NCI-H1105 treated with DMSO at 0.1 percent for 48 hours (cell line): ENCODE measurements at regions not wholly inside any gene's neighbourhood (a gene's known extent, or its start where the extent isn't known, plus 50 kb on each side); places are given as distances from the start of the nearest gene placed in this dataset.
"Not testable (repeated sequence)": the region's sequence is repeated elsewhere in the genome, so short reads cannot be mapped to it uniquely, and the experiment has no call there.

Experiments
- DNase-seq: peaks from one replicate; lab custom pipeline; 2025; lab: John Stamatoyannopoulos, UW

GRCh38 chr13:33340631-33341030, 55.1 kb upstream of the STARD13 start:
- no peak for DNase-seq

- no peak for DNase-seq
These were observed 56.4 kb upstream of the STARD13 start for GRCh38 chr13:33341861-33342452.

- no peak for DNase-seq
These were observed 60.3 kb upstream of the STARD13 start for GRCh38 chr13:33345842-33346241.

DNA sequence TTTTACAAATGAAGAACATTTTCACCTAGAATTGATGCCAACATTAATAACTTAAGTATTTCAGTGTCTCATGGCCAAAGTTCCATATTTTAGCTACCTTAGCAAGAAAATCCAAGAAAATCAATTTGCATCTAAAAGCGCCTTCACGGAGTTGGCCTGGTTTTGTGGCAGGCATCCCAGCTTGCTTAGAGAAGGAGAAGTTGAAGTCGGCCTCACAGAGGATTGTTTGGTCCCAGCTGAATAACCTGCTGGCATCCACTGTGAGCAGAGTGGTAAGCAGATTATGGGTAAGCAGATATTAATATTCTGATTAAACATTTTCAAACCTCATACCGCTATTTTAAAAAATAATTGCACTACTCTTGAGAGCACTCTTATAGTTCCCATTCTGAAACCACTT, 62.3 kb upstream of the STARD13 start:
- no peak for DNase-seq

GRCh38 chr13:33348366-33348765, 62.8 kb upstream of the STARD13 start:
- no peak for DNase-seq

DNA sequence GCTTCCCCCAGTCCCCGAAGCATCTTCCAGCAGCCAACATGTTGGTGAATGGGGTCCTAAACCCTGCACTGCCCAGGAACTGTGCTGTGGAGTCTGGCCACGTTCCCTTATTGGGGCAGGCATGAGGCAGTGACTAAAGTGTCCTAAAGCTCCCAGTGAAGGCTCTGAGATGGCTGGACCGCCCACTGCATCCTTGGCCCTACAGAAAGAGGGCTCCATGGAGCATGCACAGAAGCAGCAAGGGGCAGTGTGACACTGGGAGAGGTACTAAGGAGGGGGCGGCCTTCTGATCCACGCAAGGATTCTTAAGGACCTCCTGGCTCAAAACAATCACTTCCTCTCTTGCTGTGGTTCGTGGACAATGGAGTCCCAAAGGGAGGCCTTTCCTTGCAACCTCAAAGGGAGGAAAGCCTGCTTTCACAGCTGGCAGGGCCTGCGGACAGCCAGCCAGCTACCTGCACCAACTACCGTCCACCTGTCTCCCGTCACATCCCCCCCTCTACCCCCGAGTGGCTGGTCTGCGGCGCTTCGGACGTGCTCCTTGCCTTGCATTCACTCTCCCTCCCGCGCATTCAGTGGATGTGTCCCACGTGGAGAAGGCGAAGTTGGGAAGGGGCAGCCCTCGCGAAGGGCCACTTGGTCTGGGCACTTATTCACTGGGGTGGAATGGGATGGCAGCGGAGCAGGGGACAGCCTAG, 63.9 kb upstream of the STARD13 start:
- no peak for DNase-seq

DNA sequence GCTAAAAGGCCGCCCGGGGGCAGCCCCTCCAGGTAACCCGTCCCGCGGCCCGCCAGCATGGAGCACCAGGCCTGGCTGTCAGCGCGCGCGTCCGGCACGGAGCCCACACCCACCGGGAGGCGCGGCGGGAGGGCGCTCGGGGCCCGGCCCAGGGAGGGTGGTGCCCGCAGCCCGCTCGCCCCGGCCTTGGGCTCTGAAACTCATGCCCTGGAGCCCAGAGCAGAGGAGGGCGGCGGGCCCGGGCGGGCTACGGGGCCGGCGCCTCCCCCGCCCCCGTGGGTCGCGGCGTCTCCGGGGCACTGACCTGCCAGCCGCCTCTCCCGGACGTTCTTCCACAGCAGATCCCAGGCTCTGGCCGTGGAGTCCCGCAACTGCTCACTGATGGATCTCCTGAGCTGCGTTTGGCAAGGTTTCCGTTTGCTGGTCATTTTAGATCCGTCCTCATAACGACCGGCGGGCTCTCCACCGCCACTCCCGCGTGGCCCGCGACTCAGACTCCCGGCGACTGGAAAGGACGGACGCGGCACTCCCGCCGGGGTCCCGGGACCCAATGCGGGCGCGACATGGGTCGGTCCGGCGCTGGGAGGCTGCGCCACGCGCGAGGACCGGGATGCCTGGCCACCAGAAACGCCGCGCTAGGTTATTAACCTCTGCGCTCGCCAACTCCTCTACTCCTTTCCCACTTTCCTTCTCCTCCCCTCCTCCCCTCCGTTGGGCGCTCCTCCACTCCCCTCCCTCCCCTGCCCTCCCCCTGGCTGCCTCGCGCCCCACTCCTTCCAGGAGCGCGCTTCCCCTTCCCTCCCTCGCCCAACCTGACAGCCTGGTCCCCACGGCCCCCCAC, 64.7 kb upstream of the STARD13 start:
- DNase-seq, result no peak

DNA sequence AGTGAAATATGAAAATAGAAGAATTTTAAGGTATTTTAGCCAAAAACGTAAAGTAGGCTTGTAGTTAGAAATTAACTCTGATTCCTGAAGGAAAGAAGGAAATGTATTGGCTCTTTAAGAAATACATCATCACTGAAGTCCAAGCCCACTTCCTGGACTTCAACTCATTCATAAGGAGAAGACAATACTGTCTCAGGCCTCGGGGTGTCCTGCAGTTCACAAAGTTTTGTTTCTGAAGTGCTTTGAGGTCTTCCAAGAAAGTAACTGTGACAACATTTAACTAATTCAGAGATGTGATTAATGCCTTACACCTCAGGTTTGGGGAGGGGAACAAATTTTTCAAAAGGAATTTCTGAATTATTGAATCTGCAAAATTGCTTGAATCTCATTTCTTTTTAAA, 65.8 kb upstream of the STARD13 start:
- no peak for DNase-seq

GRCh38 chr13:33352041-33352440, 66.5 kb upstream of the STARD13 start:
- peak; percentile 60 for DNase-seq

DNA sequence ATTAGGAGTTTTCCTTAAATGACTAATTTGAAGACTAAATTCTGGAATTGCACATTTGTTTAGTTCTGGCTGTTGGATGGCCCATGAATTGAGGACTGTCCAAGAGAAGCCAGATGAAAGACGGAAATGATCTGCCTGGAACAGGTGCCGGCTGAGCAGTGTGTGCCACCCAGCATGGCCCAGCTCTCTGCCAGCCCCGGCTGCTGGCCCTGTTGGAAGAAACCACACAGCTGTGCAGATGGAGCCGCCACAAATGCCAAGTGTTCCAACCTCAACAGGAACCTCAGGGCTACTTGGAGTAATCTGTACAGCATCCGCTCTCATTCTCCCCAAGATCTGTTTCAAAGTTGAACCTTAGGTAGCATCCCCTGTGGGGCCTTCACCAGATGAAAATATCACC, 67.0 kb upstream of the STARD13 start:
- no peak for DNase-seq

GRCh38 chr13:33353210-33353609, 67.7 kb upstream of the STARD13 start:
- no peak for DNase-seq

GRCh38 chr13:33353646-33354045, 68.1 kb upstream of the STARD13 start:
- no peak for DNase-seq

DNA sequence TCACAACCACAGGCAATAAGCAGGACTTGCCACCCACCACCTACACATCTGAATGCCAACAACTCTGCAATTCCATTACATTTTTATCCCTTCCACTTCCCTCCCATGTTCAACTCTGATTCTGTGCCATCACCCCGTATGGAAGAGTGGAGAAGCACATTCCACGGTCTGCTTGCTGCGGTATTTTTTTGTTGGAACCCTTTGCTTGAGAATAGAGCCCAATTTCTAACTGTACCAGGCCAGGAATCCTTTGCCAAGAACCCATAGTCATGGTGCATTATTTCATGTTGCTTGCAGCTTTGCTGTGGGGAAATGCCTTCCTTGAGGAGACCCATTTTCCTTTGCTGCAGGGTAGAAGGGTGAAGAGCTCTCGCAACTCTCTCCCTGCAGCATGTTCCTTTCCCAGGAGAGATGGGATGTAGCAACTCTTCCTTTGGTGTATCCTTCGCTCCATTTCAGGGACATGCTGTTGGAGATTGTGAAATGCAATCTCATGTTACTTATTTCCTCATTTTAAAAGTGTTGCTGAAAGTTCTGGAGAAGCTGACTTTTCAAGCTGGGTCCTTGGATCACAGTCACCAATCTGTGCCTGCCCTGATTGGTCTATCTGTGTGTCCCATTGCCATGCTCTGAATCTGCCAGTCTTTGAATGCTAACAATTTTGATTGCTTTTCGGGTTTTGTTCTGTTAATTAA, 69.8 kb upstream of the STARD13 start:
- DNase-seq, result no peak

- not testable (repeated sequence) for DNase-seq
These were observed 72.5 kb upstream of the STARD13 start for GRCh38 chr13:33358076-33358475.

- no peak for DNase-seq
These were observed 77.6 kb upstream of the STARD13 start for GRCh38 chr13:33362986-33363727.

- DNase-seq, result no peak
These were observed 78.6 kb upstream of the STARD13 start for GRCh38 chr13:33364192-33364591.

- no peak for DNase-seq
These were observed 81.0 kb upstream of the STARD13 start for GRCh38 chr13:33366469-33367062.

DNA sequence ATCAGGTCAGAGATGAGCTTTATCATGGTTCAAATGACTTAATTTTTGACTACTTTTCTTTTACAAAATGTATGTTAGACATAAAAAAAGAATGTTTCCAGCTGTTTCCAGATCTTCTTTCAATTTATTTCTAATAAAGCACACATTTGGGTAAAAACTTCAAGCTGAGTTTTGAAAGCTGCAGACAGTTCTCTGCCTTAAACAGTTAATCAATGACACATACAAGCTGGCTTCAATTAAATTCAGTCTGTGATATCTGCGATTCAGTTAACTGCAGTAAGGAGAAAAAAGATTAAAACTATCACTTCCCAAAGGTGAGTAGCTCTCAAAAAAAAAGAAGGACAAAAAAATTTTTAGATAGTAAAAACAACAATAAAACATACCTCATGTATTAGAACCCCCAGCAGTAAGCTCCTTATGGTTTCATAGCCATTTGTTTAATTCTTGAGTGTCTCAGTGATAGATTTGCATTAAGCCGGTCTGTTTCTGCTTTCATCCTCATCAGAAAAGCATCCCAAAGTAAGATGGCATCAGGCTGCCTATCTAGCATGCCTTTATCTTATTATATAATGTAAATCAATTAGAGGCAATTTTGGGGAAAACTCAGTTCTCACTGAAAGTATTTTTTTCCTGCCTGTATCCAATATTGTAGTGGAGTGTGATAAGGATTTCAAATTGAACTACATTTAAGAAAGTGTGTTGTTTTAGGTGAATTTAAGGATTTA, 81.8 kb upstream of the STARD13 start:
- no peak for DNase-seq

- DNase-seq, result no peak
These were observed 82.4 kb upstream of the STARD13 start for GRCh38 chr13:33367926-33368325.

- peak; percentile 24 for DNase-seq
These were observed 83.5 kb upstream of the STARD13 start for GRCh38 chr13:33369073-33369472.
